K562 (cell line): ENCODE measurements at regions not wholly inside any gene's neighbourhood (a gene's known extent, or its start where the extent isn't known, plus 50 kb on each side); places are given as distances from the start of the nearest gene placed in this dataset.

ENCODE experiments used
- ARID1B ChIP-seq: fragments of 450-650 bp; IDR thresholded peaks from 2 replicates; pipeline ENCODE4 v1.6.1; 2016; ENCODE audit warnings: antibody characterized with exemption, mild to moderate bottlenecking, inconsistent platforms
- ATF1 ChIP-seq, 2 experiments: fragments of 450-650 bp in 1 of 2; IDR thresholded peaks; 2 replicates each; pipeline ENCODE4 v1.6.1; 2016; ENCODE audit warnings: missing compliant biosample characterization in 1 of 2, missing genetic modification characterization in 1 of 2
- CREB5 ChIP-seq: fragments of 250-450 bp; sonication (Bioruptor Pico); IDR thresholded peaks from 2 replicates; pipeline ENCODE4 v1.5.0; 2020; ENCODE audit warnings: mild to moderate bottlenecking
- CXXC5 ChIP-seq: fragments of 250-450 bp; sonication (Bioruptor Pico); IDR thresholded peaks from 2 replicates; pipeline ENCODE4 v1.8.0; 2022; ENCODE audit warnings: inconsistent platforms, mild to moderate bottlenecking, moderate library complexity
- DPF2 ChIP-seq: fragments of 450-650 bp; IDR thresholded peaks from 2 replicates; pipeline ENCODE4 v1.6.1; 2016
- ERF ChIP-seq: fragments of 450-650 bp; formaldehyde crosslinking; IDR thresholded peaks from 2 replicates; pipeline ENCODE4 v1.4.0; 2020; ENCODE audit warnings: mild to moderate bottlenecking, mixed read lengths
- ETV1 ChIP-seq: fragments of 450-650 bp; conservative IDR thresholded peaks from 2 replicates; pipeline ENCODE4 v1.6.1; 2016; ENCODE audit warnings: missing genetic modification characterization, control low read depth, low read depth, missing compliant biosample characterization
- GATAD2A ChIP-seq: fragments of 450-650 bp; IDR thresholded peaks from 2 replicates; pipeline ENCODE4 v1.6.1; 2017
- HDGF ChIP-seq: fragments of 450-650 bp; IDR thresholded peaks from 2 replicates; pipeline ENCODE4 v1.6.1; 2016
- KDM1A ChIP-seq, 2 experiments: fragments of 450-650 bp; IDR thresholded peaks; 2 replicates each; pipeline ENCODE4 v1.6.1; 2016; ENCODE audit warnings: mild to moderate bottlenecking in 2 of 2
- MCM3 ChIP-seq: fragments of 450-650 bp; IDR thresholded peaks from 2 replicates; pipeline ENCODE4 v1.6.1; 2016
- NR2C2 ChIP-seq, 2 experiments: fragments of 200-800 bp in 1 of 2; sonication (Bioruptor generic) in 1 of 2; sonication (generic) in 1 of 2; formaldehyde crosslinking in 1 of 2; IDR thresholded peaks; 2 replicates each; pipeline versions ENCODE4 v1.6.1 to v1.8.0; 2016 to 2022; ENCODE audit warnings: mild to moderate bottlenecking in 1 of 2, missing compliant biosample characterization in 1 of 2, missing genetic modification characterization in 1 of 2, missing genetic modification reagents in 1 of 2
- RAD51 ChIP-seq: fragments of 450-650 bp; IDR thresholded peaks from 2 replicates; pipeline ENCODE4 v1.7.1; 2016; ENCODE audit warnings: low read depth, mild to moderate bottlenecking, borderline replicate concordance
- RBFOX2 ChIP-seq: fragments of 200-400 bp; formaldehyde crosslinking; IDR thresholded peaks from 2 replicates; pipeline ENCODE4 v1.6.1; 2017; ENCODE audit warnings: low read depth, mild to moderate bottlenecking, low read length, moderate library complexity
- SMARCA5 ChIP-seq: fragments of 450-650 bp; IDR thresholded peaks from 2 replicates; pipeline ENCODE4 v1.6.1; 2016
- TOE1 ChIP-seq, 2 experiments: fragments of 450-650 bp in 1 of 2; sonication (generic) in 1 of 2; formaldehyde crosslinking in 1 of 2; IDR thresholded peaks; 2 replicates each; pipeline versions ENCODE4 v1.7.1 to v1.8.0; 2016 to 2022; ENCODE audit warnings: borderline replicate concordance in 2 of 2, mild to moderate bottlenecking in 2 of 2, antibody characterized with exemption in 1 of 2, inconsistent platforms in 1 of 2, low read depth in 1 of 2, missing genetic modification reagents in 1 of 2, moderate library complexity in 1 of 2
- ZBTB2 ChIP-seq: fragments of 450-650 bp; IDR thresholded peaks from 2 replicates; pipeline ENCODE4 v1.6.1; 2016; ENCODE audit warnings: antibody characterized with exemption
- ZFX ChIP-seq: sonication (generic); formaldehyde crosslinking; IDR thresholded peaks from 2 replicates; pipeline ENCODE4 v1.8.0; 2022; ENCODE audit warnings: mild to moderate bottlenecking, missing genetic modification reagents, moderate library complexity
- TF ChIP-seq, protein P1 (sequence below), 2 experiments: fragments of 200-800 bp in 1 of 2; sonication (Bioruptor generic) in 1 of 2; sonication (generic) in 1 of 2; formaldehyde crosslinking in 1 of 2; IDR thresholded peaks in 1 of 2; conservative IDR thresholded peaks in 1 of 2; 2 replicates each; pipeline versions ENCODE4 v1.5.0 to v1.6.1; 2016 to 2020; ENCODE audit warnings: missing compliant biosample characterization in 1 of 2, missing genetic modification characterization in 1 of 2, missing genetic modification reagents in 1 of 2
- TF ChIP-seq, protein P2 (sequence below): fragments of 450-650 bp; formaldehyde crosslinking; IDR thresholded peaks from 2 replicates; pipeline ENCODE4 v1.4.0; 2020; ENCODE audit warnings: mild to moderate bottlenecking, moderate library complexity

GRCh38 chr16:85306071-85306792 is 194.0 kb upstream of the CIBAR2 start (continued):
- TF ChIP-seq, protein P1, sequence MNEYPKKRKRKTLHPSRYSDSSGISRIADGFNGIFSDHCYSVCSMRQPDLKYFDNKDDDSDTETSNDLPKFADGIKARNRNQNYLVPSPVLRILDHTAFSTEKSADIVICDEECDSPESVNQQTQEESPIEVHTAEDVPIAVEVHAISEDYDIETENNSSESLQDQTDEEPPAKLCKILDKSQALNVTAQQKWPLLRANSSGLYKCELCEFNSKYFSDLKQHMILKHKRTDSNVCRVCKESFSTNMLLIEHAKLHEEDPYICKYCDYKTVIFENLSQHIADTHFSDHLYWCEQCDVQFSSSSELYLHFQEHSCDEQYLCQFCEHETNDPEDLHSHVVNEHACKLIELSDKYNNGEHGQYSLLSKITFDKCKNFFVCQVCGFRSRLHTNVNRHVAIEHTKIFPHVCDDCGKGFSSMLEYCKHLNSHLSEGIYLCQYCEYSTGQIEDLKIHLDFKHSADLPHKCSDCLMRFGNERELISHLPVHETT (CRISPR knock-in tag; conservative IDR thresholded peaks at IDR 0.05 in 1 of 2, IDR thresholded peaks at IDR 0.05 in 1 of 2), result peak in 1 of 2 experiments; percentile 74; a peak in 1 of 4 replicates
- TF ChIP-seq RAD51, result peak; percentile 90
- 0 out of 2 replicates have a peak, but pooled peaks have one; percentile 21 for TF ChIP-seq ZBTB2
- TF ChIP-seq ZFX (CRISPR knock-in tag), result peak; percentile 71
- no peak for TF ChIP-seq NR2C2 (CRISPR knock-in tag; IDR thresholded peaks at IDR 0.05)
- peak; percentile 79 for TF ChIP-seq NR2C2 (tag; IDR thresholded peaks at IDR 0.05)
- no peak for TF ChIP-seq CREB5 (CRISPR knock-in tag)
- peak; percentile 51; the same call in 1 of the 2 replicates for TF ChIP-seq GATAD2A
- peak; percentile 86 for TF ChIP-seq HDGF
- TF ChIP-seq ETV1 (tag), result peak; percentile 54; the same call in 1 of the 2 replicates
- peak; percentile 16; the same call in 1 of the 2 replicates for TF ChIP-seq ATF1 (CRISPR knock-in tag; IDR thresholded peaks at IDR 0.05)
- peak; percentile 94 for TF ChIP-seq ATF1 (tag; IDR thresholded peaks at IDR 0.05)
- TF ChIP-seq DPF2, result peak; percentile 46; the same call in 1 of the 2 replicates
- TF ChIP-seq TOE1 (IDR thresholded peaks at IDR 0.05; ENCODE audit: borderline replicate concordance), result peak; percentile 81; the same call in 1 of the 2 replicates
- no peak for TF ChIP-seq TOE1 (CRISPR knock-in tag; IDR thresholded peaks at IDR 0.05; ENCODE audit: borderline replicate concordance, low read depth)
- TF ChIP-seq KDM1A (IDR thresholded peaks at IDR 0.05), result peak in 1 of 2 experiments; percentile 46; a peak in 1 of 4 replicates
- TF ChIP-seq, protein P2, sequence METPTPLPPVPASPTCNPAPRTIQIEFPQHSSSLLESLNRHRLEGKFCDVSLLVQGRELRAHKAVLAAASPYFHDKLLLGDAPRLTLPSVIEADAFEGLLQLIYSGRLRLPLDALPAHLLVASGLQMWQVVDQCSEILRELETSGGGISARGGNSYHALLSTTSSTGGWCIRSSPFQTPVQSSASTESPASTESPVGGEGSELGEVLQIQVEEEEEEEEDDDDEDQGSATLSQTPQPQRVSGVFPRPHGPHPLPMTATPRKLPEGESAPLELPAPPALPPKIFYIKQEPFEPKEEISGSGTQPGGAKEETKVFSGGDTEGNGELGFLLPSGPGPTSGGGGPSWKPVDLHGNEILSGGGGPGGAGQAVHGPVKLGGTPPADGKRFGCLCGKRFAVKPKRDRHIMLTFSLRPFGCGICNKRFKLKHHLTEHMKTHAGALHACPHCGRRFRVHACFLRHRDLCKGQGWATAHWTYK (CRISPR knock-in tag), result peak; percentile 84
- 0 out of 2 replicates have a peak, but pooled peaks have one; percentile 5 for TF ChIP-seq ARID1B
- TF ChIP-seq SMARCA5, result 0 out of 2 replicates have a peak, but pooled peaks have one; percentile 19
- TF ChIP-seq CXXC5, result peak; percentile 88
- TF ChIP-seq MCM3, result no peak
- TF ChIP-seq RBFOX2, result peak; percentile 61
- TF ChIP-seq ERF (CRISPR knock-in tag), result 0 out of 2 replicates have a peak, but pooled peaks have one; percentile 42
